Brain microvascular endothelial cell (primary cell): ENCODE measurements at regions not wholly inside any gene's neighbourhood (a gene's known extent, or its start where the extent isn't known, plus 50 kb on each side); places are given as distances from the start of the nearest gene placed in this dataset.
A peak's percentile ranks its signal among the peaks of the same experiment; 100 is the strongest.

ENCODE experiments used
- DNase-seq: peaks from one replicate; pipeline ENCODE4 v3.0.0-alpha.2; 2020
- H3K27ac ChIP-seq: fragments of 250-450 bp; sonication (Bioruptor Pico); 2 replicates; pipeline ENCODE4 v1.5.1; 2020; ENCODE audit warnings: mild to moderate bottlenecking, moderate library complexity
- H3K27me3 ChIP-seq: fragments of 250-450 bp; sonication (Bioruptor Pico); replicated peaks from 2 replicates; pipeline ENCODE4 v1.5.1; 2020; ENCODE audit warnings: mild to moderate bottlenecking
- H3K36me3 ChIP-seq: fragments of 250-450 bp; sonication (Bioruptor Pico); replicated peaks from 2 replicates; pipeline ENCODE4 v1.5.1; 2020; ENCODE audit warnings: mild to moderate bottlenecking
- H3K4me3 ChIP-seq: 2 replicates; pipeline ENCODE4 v1.5.1; 2011; ENCODE audit warnings: low read depth, mild to moderate bottlenecking, control low read depth, low read length, moderate library complexity
- in situ Hi-C: cut with HindIII; loops from 2 replicates; pipeline ENCODE4 v1.10.0; 2017; ENCODE audit warnings: low sequenced_read_pairs, low pct_ligation_motif_present
- TF ChIP-seq, protein P1 (sequence below): IDR thresholded peaks from 2 replicates; pipeline ENCODE4 v1.5.1; 2011; ENCODE audit warnings: low read depth, mild to moderate bottlenecking, moderate library complexity, low read length, control low read depth, inconsistent platforms; ENCODE audit errors: missing control alignments

DNA sequence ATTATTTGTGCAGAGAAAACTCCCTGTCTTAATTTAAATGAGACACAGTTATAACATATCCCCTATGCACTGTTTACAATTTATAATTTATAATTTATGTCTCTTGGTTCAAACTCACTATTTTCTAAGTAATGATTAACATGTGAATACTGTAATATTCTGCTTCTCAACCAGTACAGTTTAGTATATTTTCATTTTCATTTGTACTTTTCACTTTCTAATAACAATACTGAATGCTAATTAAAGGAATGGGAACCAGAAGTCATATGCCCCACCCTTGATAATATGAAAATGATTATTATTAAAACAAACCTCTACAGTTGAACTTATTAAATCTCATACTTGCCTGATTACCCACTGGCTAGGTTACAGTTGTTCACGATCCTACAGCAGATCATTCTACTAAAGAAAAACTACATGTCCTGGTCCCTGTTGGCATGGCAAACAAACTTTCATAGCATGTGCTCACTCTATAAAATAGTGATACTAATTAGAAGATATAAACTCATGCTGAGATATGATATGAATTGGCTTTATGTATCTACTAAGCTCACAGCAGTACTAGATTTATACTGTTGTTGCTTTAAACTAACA, 66.4 kb downstream of the POU5F2 start:
- Histone ChIP-seq H3K36me3 (no peaks in the 10 kb centered on the region), H3K27me3 (no peaks in the 10 kb centered on the region), H3K27ac (no peak overlapping the region), H3K4me3 (no peak overlapping the region)
- no peak for DNase-seq
- in situ Hi-C loops, result no loop called here
- TF ChIP-seq, protein P1, sequence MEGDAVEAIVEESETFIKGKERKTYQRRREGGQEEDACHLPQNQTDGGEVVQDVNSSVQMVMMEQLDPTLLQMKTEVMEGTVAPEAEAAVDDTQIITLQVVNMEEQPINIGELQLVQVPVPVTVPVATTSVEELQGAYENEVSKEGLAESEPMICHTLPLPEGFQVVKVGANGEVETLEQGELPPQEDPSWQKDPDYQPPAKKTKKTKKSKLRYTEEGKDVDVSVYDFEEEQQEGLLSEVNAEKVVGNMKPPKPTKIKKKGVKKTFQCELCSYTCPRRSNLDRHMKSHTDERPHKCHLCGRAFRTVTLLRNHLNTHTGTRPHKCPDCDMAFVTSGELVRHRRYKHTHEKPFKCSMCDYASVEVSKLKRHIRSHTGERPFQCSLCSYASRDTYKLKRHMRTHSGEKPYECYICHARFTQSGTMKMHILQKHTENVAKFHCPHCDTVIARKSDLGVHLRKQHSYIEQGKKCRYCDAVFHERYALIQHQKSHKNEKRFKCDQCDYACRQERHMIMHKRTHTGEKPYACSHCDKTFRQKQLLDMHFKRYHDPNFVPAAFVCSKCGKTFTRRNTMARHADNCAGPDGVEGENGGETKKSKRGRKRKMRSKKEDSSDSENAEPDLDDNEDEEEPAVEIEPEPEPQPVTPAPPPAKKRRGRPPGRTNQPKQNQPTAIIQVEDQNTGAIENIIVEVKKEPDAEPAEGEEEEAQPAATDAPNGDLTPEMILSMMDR, result no peak

DNA sequence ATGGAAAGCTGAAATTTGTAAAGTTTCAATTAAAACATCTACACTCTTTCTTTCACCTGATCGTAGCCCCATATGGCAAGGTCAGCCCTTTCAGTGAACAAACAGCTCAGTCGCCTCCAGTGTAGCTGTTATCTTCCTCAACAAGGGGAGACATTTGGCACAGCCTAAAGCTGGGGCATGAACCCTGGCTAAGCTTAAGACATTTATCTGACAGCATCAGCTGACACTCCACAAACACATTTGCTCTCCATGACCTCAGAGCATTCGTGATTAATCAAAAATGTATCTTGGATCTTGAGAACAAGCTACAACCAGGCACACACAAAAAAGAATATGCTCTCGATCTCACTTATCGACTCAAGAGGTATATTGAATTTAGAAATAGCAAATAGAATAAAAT, 67.3 kb downstream of the POU5F2 start:
- no peaks in the 10 kb centered on the region for H3K36me3 ChIP-seq
- no peak overlapping the region for H3K27ac ChIP-seq
- no peaks in the 10 kb centered on the region for H3K27me3 ChIP-seq
- in situ Hi-C loops, result no loop called here
- no peak for DNase-seq
- no peak overlapping the region for H3K4me3 ChIP-seq
- TF ChIP-seq, protein P1, result no peak

DNA sequence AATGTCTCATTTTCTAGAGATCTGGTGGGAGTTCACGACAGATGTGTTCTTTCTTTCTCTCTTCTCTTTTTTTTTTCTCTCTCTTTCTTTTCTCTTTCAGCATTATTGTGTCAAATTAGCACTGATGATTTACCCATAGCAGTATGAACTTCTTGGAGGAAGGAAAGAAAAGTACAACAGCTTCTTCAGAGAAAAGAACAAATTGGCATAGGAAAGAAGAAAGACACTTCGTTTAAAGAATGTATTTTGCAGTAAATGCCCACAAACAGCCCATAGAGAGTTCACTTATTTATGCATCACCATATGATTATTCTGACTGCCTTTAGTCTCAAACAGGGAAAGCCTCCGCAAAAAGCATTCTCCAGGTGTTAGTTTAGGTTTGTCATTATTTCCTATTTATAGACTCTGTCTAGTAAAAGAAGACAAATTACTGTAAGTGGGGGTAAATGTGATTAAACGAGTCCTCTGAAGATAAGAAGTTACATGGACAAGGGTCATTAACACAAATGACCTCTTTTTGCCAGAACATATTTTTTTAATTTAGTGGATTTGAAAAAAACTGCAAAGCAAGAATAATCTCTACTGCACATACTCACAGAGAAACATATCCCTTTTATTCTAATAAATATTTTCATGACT, 68.0 kb downstream of the POU5F2 start:
- Histone ChIP-seq H3K4me3 (no peak overlapping the region), H3K36me3 (no peaks in the 10 kb centered on the region), H3K27me3 (no peaks in the 10 kb centered on the region), H3K27ac (no peak overlapping the region)
- DNase-seq, result no peak
- TF ChIP-seq, protein P1, result no peak
- in situ Hi-C loops, result no loop called here

DNA sequence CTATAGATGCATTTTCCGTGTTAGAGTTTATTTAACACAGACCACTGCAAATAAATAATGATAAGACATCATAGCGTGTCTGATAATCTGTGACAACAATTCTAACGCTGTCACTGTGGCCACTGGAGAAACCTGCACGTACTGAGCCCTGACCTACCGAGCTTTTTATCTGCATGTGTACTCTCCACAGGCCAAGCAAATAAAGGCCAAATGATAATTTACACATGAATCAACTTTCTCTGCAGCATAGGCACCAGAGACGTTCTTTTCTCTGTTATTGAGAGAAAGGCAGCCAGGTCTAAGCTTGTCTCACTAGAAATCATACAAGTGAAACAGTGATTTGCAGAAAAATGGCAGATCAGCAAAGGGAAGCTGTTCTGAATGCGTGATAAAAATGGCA, 75.8 kb downstream of the POU5F2 start:
- DNase-seq, result no peak
- Histone ChIP-seq H3K36me3 (no peaks in the 10 kb centered on the region), H3K27me3 (no peaks in the 10 kb centered on the region), H3K27ac (no peak overlapping the region), H3K4me3 (no peak overlapping the region)
- TF ChIP-seq, protein P1, result no peak
- in situ Hi-C loops, result no loop called here

DNA sequence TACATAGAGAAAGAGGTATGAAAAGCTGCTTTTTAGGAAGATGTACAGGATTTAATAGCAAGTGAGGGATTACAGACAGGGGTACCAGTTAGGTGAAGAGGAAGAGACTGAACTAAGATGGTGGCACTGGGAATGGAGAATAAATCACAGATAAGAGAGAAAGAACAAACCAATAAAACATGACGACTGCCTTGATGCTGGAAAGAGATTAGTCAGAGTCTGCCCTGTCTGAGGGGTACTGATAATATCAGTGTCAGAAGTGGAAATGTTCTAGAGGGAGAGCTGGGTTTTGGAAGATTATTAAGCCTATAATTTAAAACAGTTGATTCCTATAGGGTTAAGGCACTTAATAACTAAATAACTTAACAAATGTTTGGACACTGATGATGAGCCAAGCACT, 77.7 kb downstream of the NR2F1 start:
- no peak overlapping the region for H3K27ac ChIP-seq
- TF ChIP-seq, protein P1, result no peak
- in situ Hi-C loops, result no loop called here
- no peaks in the 10 kb centered on the region for H3K36me3 ChIP-seq
- no peak overlapping the region for H3K4me3 ChIP-seq
- H3K27me3 ChIP-seq, result no peaks in the 10 kb centered on the region
- DNase-seq, result no peak

DNA sequence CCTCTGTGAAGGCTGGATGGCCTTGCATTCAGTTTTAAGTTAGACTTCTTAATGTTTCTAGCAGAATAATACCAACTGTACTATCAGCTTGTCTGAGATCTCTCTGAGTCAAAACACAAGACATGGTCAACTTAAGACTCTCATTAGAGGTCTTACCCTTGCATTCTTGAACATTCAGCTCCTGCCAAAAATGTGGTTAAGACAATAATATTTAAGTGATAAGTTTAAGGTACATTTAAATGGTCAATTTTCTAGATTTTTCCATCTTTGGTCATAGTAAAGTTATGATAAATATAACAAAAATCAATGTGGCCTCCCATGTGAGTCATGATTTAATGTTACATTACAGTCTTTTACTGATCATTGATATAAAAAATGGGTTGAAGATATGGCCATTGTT, 75.0 kb downstream of the NR2F1 start:
- H3K36me3 ChIP-seq, result no peaks in the 10 kb centered on the region
- in situ Hi-C loops, result no loop called here
- DNase-seq, result peak; percentile 37
- H3K4me3 ChIP-seq, result no peak overlapping the region
- H3K27ac ChIP-seq, result no peak overlapping the region
- H3K27me3 ChIP-seq, result no peaks in the 10 kb centered on the region
- TF ChIP-seq, protein P1, result no peak
